HCT116 (cell line): ENCODE measurements at regions not wholly inside any gene's neighbourhood (a gene's known extent, or its start where the extent isn't known, plus 50 kb on each side); places are given as distances from the start of the nearest gene placed in this dataset.

Source experiments
- ATAC-seq: fragments of 200-7000 bp; cut with Tn5 transposase; 2 replicates; pipeline ENCODE4 v1.9.1; 2020; ENCODE audit warnings: mild to moderate bottlenecking, moderate library complexity
- BruUV-seq: library from RNA; stranded (reverse); fragments of 400-500 nt; replicated peaks from 2 replicates; lab custom pipeline; 2021; lab: Mats Ljungman, UMichigan
- CTCF ChIA-PET: fragments of 300-600 bp; sonication (Branson Sonifier 250); formaldehyde crosslinking; loops from one replicate; lab custom pipeline; 2021; ENCODE audit warnings: antibody characterized with exemption; lab: Charles Lee
- POLR2A ChIA-PET: fragments of 300-600, 350-600 bp; sonication (Branson Sonifier 250); formaldehyde crosslinking; loops from one replicate; lab custom pipeline; 2021; ENCODE audit warnings: antibody characterized with exemption; lab: Charles Lee
- RAD21 ChIA-PET, 2 experiments: fragments of 300-600 bp; sonication (Branson Sonifier 250); formaldehyde crosslinking; loops; one replicate each; lab custom pipeline; 2023; ENCODE audit warnings: low total read pairs in 2 of 2; ENCODE audit not compliant: uncharacterized antibody in 2 of 2, unreplicated experiment in 2 of 2, low non-redundant PET in 1 of 2; lab: Charles Lee
- DNase-seq: peaks from one replicate; pipeline ENCODE4 v3.0.0-alpha.2; 2010; ENCODE audit warnings: low read depth, low spot score
- H2AFZ ChIP-seq: fragments of 200-600 bp; shearing (Covaris generic), sonication (generic); 2 replicates; pipeline ENCODE4 v1.6.1; 2017; ENCODE audit warnings: low read depth, mixed run types, mixed read lengths, antibody characterized with exemption, low read length; ENCODE audit not compliant: poor library complexity, severe bottlenecking
- H3K27ac ChIP-seq: 2 replicates; pipeline ENCODE4 v1.5.1; 2012; ENCODE audit warnings: low read depth, low read length
- H3K27me3 ChIP-seq: fragments of 200-600 bp; sonication (generic); 2 replicates; pipeline ENCODE4 v1.6.1; 2016; ENCODE audit warnings: mixed run types, low read length, mixed read lengths; ENCODE audit not compliant: insufficient read depth
- H3K36me3 ChIP-seq, 2 experiments: fragments of 200-500 bp in 1 of 2; fragments of 200-600 bp in 1 of 2; sonication (Bioruptor generic) in 1 of 2; sonication (generic) in 1 of 2; 2 replicates each; pipeline versions ENCODE4 v1.5.1 to v1.6.1; 2014 to 2016; ENCODE audit warnings: low read length in 2 of 2, inconsistent platforms in 1 of 2, mixed read lengths in 1 of 2, mixed run types in 1 of 2; ENCODE audit not compliant: insufficient read depth in 2 of 2, control insufficient read depth in 1 of 2
- H3K4me1 ChIP-seq, 2 experiments: fragments of 200-600 bp in 1 of 2; sonication (generic) in 1 of 2; 2 replicates each; pipeline versions ENCODE4 v1.5.1 to v1.6.1; 2012 to 2017; ENCODE audit warnings: low read length in 2 of 2, inconsistent platforms in 1 of 2, mild to moderate bottlenecking in 1 of 2, mixed read lengths in 1 of 2, mixed run types in 1 of 2, moderate library complexity in 1 of 2; ENCODE audit not compliant: insufficient read depth in 2 of 2, control insufficient read depth in 1 of 2
- H3K4me2 ChIP-seq: fragments of 200-600 bp; sonication (generic); 2 replicates; pipeline ENCODE4 v1.6.1; 2017; ENCODE audit warnings: mixed run types, low read length, mixed read lengths
- H3K4me3 ChIP-seq, 2 experiments: fragments of 200-600 bp in 1 of 2; sonication (generic) in 1 of 2; replicated peaks in 1 of 2; 2 replicates each; pipeline ENCODE4 v1.5.1; 2011 to 2016; ENCODE audit warnings: low read length in 2 of 2, control low read depth in 1 of 2, low read depth in 1 of 2, mild to moderate bottlenecking in 1 of 2, mixed read lengths in 1 of 2, mixed run types in 1 of 2
- H3K79me2 ChIP-seq: fragments of 200-600 bp; sonication (generic); 2 replicates; pipeline ENCODE4 v1.6.1; 2017; ENCODE audit warnings: mild to moderate bottlenecking, mixed run types, low read length, moderate library complexity, mixed read lengths; ENCODE audit not compliant: insufficient read depth
- H3K9ac ChIP-seq: fragments of 200-600 bp; sonication (generic); 2 replicates; pipeline ENCODE4 v1.6.1; 2016; ENCODE audit warnings: low read length, mixed read lengths
- H3K9me2 ChIP-seq: fragments of 200-600 bp; sonication (generic), shearing (Covaris generic); 2 replicates; pipeline ENCODE4 v1.6.1; 2017; ENCODE audit warnings: mixed run types, mild to moderate bottlenecking, moderate library complexity; ENCODE audit not compliant: insufficient read depth
- H3K9me3 ChIP-seq, 2 experiments: fragments of 200-500 bp in 1 of 2; fragments of 200-600 bp in 1 of 2; sonication (Bioruptor generic) in 1 of 2; sonication (generic) in 1 of 2; 2 replicates each; pipeline ENCODE4 v1.6.1; 2014 to 2017; ENCODE audit warnings: low read length in 2 of 2, mixed read lengths in 2 of 2, inconsistent platforms in 1 of 2, low read depth in 1 of 2, mild to moderate bottlenecking in 1 of 2, mixed run types in 1 of 2, moderate library complexity in 1 of 2; ENCODE audit not compliant: control insufficient read depth in 1 of 2, insufficient read depth in 1 of 2
- H4K20me1 ChIP-seq: fragments of 200-600 bp; sonication (generic), shearing (Covaris generic); 2 replicates; pipeline ENCODE4 v1.6.1; 2017; ENCODE audit warnings: mixed run types, mild to moderate bottlenecking, moderate library complexity; ENCODE audit not compliant: insufficient read depth
- ATF3 ChIP-seq: IDR thresholded peaks from 2 replicates; pipeline ENCODE4 v1.6.1; 2012
- CBX3 ChIP-seq: IDR thresholded peaks from 2 replicates; pipeline ENCODE4 v1.6.1; 2012; ENCODE audit warnings: low read depth
- EGR1 ChIP-seq: IDR thresholded peaks from 2 replicates; pipeline ENCODE4 v1.6.1; 2012; ENCODE audit warnings: low read depth
- ELF1 ChIP-seq: IDR thresholded peaks from 2 replicates; pipeline ENCODE4 v1.6.1; 2012; ENCODE audit warnings: low read depth, borderline replicate concordance
- EZH2 ChIP-seq: fragments of 200-600 bp; sonication (generic); IDR thresholded peaks from 2 replicates; pipeline ENCODE4 v1.6.1; 2017; ENCODE audit warnings: antibody characterized with exemption, mixed run types
- EZH2phosphoT487 ChIP-seq: fragments of 200-600 bp; IDR thresholded peaks from 2 replicates; pipeline ENCODE4 v1.6.1; 2018; ENCODE audit warnings: antibody characterized with exemption, borderline replicate concordance
- FOSL1 ChIP-seq: IDR thresholded peaks from 2 replicates; pipeline ENCODE4 v1.6.1; 2012; ENCODE audit warnings: low read depth
- MAX ChIP-seq: IDR thresholded peaks from 2 replicates; pipeline ENCODE4 v1.6.1; 2012
- RAD21 ChIP-seq: IDR thresholded peaks from 2 replicates; pipeline ENCODE4 v1.6.1; 2012; ENCODE audit warnings: low read depth, mild to moderate bottlenecking
- REST ChIP-seq: IDR thresholded peaks from 2 replicates; pipeline ENCODE4 v1.6.1; 2012; ENCODE audit warnings: low read depth
- SIN3A ChIP-seq: IDR thresholded peaks from 2 replicates; pipeline ENCODE4 v1.6.1; 2012; ENCODE audit warnings: low read depth
- SP1 ChIP-seq: IDR thresholded peaks from 2 replicates; pipeline ENCODE4 v1.6.1; 2012; ENCODE audit warnings: low read depth
- SRF ChIP-seq: IDR thresholded peaks from 2 replicates; pipeline ENCODE4 v1.6.1; 2012; ENCODE audit warnings: low read depth
- TCF7L2 ChIP-seq: IDR thresholded peaks from 2 replicates; pipeline ENCODE4 v1.7.0; 2011; ENCODE audit warnings: borderline replicate concordance, inconsistent platforms; ENCODE audit not compliant: insufficient read depth, insufficient read length; ENCODE audit errors: extremely low read depth
- ZBTB33 ChIP-seq: IDR thresholded peaks from 2 replicates; pipeline ENCODE4 v1.6.1; 2011; ENCODE audit warnings: mild to moderate bottlenecking, low read length, moderate library complexity; ENCODE audit not compliant: insufficient replicate concordance; ENCODE audit errors: extremely low read depth
- ZNF274 ChIP-seq: fragments of 200-500 bp; sonication (Bioruptor generic); IDR thresholded peaks from 2 replicates; pipeline ENCODE4 v1.6.1; 2014; ENCODE audit warnings: mild to moderate bottlenecking, low read depth, low read length, inconsistent platforms
- intact Hi-C: fragments of 100-400 bp; cut with micrococcal nuclease; formaldehyde crosslinking; loops from 2 replicates; pipeline ENCODE4 v1.10.0; 2022

DNA sequence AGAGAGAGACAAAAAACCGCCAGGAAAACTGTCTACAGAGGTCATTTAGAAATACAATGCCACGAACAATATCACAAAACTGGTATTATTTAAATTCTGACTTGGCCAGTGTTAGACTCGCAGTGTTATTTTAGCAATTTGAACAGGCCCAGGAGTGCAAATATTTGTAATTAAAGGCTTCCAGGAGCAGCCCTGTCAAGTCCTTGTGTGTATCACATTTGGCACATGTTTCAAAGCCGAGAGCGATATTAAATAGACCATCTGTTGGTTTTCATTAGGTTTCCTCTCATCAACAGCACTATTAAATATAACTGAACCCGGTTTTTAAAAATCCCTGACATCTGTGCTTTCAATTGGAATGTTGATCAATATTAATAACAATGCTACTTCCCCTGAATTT, 656.9 kb downstream of the TSN start:
- BruUV-seq, result no TSS peak
- Histone ChIP-seq H3K9me2 (no peaks in the 10 kb centered on the region), H3K4me1 (no peaks in the 10 kb centered on the region), H2AFZ (no peak overlapping the region), H3K36me3 (no peaks in the 10 kb centered on the region), H3K9me3 (peaks cover 3 to 6% of the 10 kb centered on the region in 2 experiments; a peak in 2 of 4 replicates), H3K27ac (no peak overlapping the region), H3K9ac (no peak overlapping the region), H3K4me3 (no peak overlapping the region), H4K20me1 (no peaks in the 10 kb centered on the region)
- intact Hi-C loops, result no loop called here
- no peak for DNase-seq
- ChIA-PET RAD21 (no interaction called here), CTCF (no interaction called here)
- TF ChIP-seq TCF7L2 (no peak), SIN3A (no peak), EZH2 (no peak), RAD21 (no peak), ELF1 (no peak), SP1 (no peak), CBX3 (no peak), MAX (no peak), SRF (no peak)
- TF ChIP-seq, all 23 proteins: peak for 0
- H3K4me2 ChIP-seq, result no peak overlapping the region
- no peaks in the 10 kb centered on the region for H3K79me2 ChIP-seq
- no peaks in the 10 kb centered on the region for H3K27me3 ChIP-seq
- POLR2A ChIA-PET, result no interaction called here
- ATAC-seq, result no peak

- intact Hi-C loops, result no loop called here
- no TSS peak for BruUV-seq
- Histone ChIP-seq H3K27ac (no peak overlapping the region), H3K4me1 (no peaks in the 10 kb centered on the region), H3K9me3 (peaks cover 0 to 11% of the 10 kb centered on the region in 2 experiments; a peak in 2 of 4 replicates), H3K36me3 (no peaks in the 10 kb centered on the region), H3K4me3 (no peak overlapping the region), H4K20me1 (no peaks in the 10 kb centered on the region), H2AFZ (no peak overlapping the region), H3K79me2 (no peaks in the 10 kb centered on the region), H3K27me3 (no peaks in the 10 kb centered on the region), H3K9me2 (no peaks in the 10 kb centered on the region), H3K4me2 (no peak overlapping the region), H3K9ac (no peak overlapping the region)
- no peak for ATAC-seq
- CTCF ChIA-PET, result no interaction called here
- DNase-seq, result no peak
- POLR2A ChIA-PET, result no interaction called here
- RAD21 ChIA-PET, result no interaction called here
- TF ChIP-seq ATF3 (no peak), MAX (no peak), CBX3 (no peak), TCF7L2 (no peak), FOSL1 (no peak), RAD21 (no peak), EGR1 (no peak), ZNF274 (no peak), REST (no peak), EZH2phosphoT487 (no peak), ZBTB33 (no peak)
These were observed 659.5 kb downstream of the TSN start for GRCh38 chr2:122414902-122415301.
